ENCODE measurements at regions not wholly inside any gene's neighbourhood (a gene's known extent, or its start where the extent isn't known, plus 50 kb on each side); places are given as distances from the start of the nearest gene placed in this dataset.

- TF ChIP-seq CTCF (IDR thresholded peaks at IDR 0.05): no peak
- no peak for TF ChIP-seq POLR2AphosphoS5 (IDR thresholded peaks at IDR 0.05; ENCODE audit: low read depth, low read length)
- no peak for TF ChIP-seq TCF7L2 (IDR thresholded peaks at IDR 0.05; ENCODE audit: low read depth, low read length)
- TF ChIP-seq REST (IDR thresholded peaks at IDR 0.05; ENCODE audit: insufficient read depth in 1 of 2, low read depth in 2 of 2, low read length in 1 of 2): no peak
- no peak for TF ChIP-seq SIN3A (IDR thresholded peaks at IDR 0.05; ENCODE audit: borderline replicate concordance, insufficient read depth, low read depth, low read length)
These were observed 117.4 kb upstream of the ZC4H2 start for GRCh38 chrX:65093658-65094057.

All from Panc1 (cell line).